Chondrocyte (in vitro differentiated cells): ENCODE measurements at regions not wholly inside any gene's neighbourhood (a gene's known extent, or its start where the extent isn't known, plus 50 kb on each side); places are given as distances from the start of the nearest gene placed in this dataset.

Source experiments
- DNase-seq: peaks from one replicate; pipeline ENCODE4 v3.0.0; 2021; ENCODE audit warnings: mixed read lengths, low spot score
- H3K27ac Mint-ChIP-seq: one replicate; pipeline ENCODE4 v1.8.0; 2021; ENCODE audit warnings: mild to moderate bottlenecking, moderate library complexity, mixed read lengths; ENCODE audit not compliant: unreplicated experiment
- H3K27me3 Mint-ChIP-seq: 2 replicates; pipeline ENCODE4 v1.8.0; 2021; ENCODE audit warnings: low read depth, mixed read lengths
- H3K36me3 Mint-ChIP-seq: 2 replicates; pipeline ENCODE4 v1.8.0; 2021; ENCODE audit warnings: low read depth, mixed read lengths
- H3K4me1 Mint-ChIP-seq: 2 replicates; pipeline ENCODE4 v1.8.0; 2021; ENCODE audit warnings: low read depth, mild to moderate bottlenecking, mixed read lengths
- H3K4me3 Mint-ChIP-seq: one replicate; pipeline ENCODE4 v1.8.0; 2021; ENCODE audit warnings: mild to moderate bottlenecking, moderate library complexity, mixed read lengths; ENCODE audit not compliant: unreplicated experiment
- H3K9me3 Mint-ChIP-seq: 2 replicates; pipeline ENCODE4 v1.8.0; 2021; ENCODE audit warnings: low read depth, mixed read lengths
- TF ChIP-seq, protein P1 (sequence below): fragments of 200-600 bp; sonication (generic); IDR thresholded peaks from 2 replicates; pipeline ENCODE4 v1.5.0; 2021; ENCODE audit warnings: antibody characterized with exemption, mild to moderate bottlenecking, moderate library complexity

DNA sequence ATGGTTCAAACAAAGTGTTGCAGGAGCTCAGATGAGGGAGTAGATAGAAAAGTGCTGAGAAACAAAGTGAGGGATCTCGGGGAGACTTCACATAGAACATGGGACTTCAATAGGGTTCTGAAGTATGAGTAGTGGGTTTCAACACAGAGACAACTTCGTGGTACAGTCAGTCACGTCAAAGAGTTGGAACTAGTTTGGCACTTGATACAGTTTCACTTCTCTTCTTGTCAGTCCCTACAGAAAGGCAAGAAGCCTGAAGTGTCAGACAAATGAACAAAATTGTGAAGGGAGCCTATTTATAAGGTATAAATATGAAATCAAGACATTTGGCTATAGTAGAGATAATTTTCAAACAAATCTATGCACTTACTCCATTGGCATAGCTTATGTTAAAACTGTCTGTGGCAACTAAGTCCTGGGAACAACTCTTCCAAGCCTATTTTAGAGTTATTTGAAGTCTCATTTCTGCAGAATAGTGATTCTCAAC lies 338.0 kb downstream of the TDRD15 start:
- Mint-ChIP-seq H3K9me3 (peaks cover 13% of the 10 kb centered on the region), H3K27ac (no peak overlapping the region), H3K36me3 (no peaks in the 10 kb centered on the region), H3K4me1 (no peaks in the 10 kb centered on the region), H3K27me3 (peaks cover 2% of the 10 kb centered on the region), H3K4me3 (no peak overlapping the region)
- DNase-seq = no peak
- TF ChIP-seq, protein P1, sequence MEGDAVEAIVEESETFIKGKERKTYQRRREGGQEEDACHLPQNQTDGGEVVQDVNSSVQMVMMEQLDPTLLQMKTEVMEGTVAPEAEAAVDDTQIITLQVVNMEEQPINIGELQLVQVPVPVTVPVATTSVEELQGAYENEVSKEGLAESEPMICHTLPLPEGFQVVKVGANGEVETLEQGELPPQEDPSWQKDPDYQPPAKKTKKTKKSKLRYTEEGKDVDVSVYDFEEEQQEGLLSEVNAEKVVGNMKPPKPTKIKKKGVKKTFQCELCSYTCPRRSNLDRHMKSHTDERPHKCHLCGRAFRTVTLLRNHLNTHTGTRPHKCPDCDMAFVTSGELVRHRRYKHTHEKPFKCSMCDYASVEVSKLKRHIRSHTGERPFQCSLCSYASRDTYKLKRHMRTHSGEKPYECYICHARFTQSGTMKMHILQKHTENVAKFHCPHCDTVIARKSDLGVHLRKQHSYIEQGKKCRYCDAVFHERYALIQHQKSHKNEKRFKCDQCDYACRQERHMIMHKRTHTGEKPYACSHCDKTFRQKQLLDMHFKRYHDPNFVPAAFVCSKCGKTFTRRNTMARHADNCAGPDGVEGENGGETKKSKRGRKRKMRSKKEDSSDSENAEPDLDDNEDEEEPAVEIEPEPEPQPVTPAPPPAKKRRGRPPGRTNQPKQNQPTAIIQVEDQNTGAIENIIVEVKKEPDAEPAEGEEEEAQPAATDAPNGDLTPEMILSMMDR = no peak

DNA sequence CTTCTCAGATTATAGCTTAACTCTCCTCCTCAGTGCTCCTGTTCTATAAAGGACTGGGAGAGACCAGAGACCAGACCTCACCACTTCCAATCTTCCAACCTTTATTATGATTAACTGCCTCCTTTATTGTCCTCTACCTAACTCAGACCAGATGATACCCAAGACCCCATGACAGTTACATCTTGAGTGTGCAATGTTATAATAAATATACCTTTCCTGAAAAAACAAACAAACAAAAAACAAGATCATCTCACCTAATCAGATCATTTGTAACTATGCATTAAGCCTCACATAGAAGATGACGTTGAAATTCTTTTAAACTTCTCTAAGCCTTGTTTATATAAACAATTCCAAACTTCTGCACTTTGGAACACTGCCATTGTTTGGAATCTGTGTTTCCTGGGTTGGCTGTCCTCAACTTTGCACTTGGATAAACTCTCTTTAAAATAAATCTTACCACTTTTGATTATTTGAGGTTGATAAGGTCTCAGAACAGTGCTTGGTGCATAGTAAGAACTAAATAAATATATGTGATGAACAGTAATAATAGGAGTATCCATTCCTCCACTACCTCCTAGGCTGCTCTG lies 342.7 kb downstream of the TDRD15 start:
- Mint-ChIP-seq H3K27me3 (peaks cover 2% of the 10 kb centered on the region), H3K4me3 (no peak overlapping the region), H3K27ac (no peak overlapping the region), H3K4me1 (no peaks in the 10 kb centered on the region), H3K9me3 (no peaks in the 10 kb centered on the region), H3K36me3 (no peaks in the 10 kb centered on the region)
- TF ChIP-seq, protein P1 = no peak
- no peak for DNase-seq

DNA sequence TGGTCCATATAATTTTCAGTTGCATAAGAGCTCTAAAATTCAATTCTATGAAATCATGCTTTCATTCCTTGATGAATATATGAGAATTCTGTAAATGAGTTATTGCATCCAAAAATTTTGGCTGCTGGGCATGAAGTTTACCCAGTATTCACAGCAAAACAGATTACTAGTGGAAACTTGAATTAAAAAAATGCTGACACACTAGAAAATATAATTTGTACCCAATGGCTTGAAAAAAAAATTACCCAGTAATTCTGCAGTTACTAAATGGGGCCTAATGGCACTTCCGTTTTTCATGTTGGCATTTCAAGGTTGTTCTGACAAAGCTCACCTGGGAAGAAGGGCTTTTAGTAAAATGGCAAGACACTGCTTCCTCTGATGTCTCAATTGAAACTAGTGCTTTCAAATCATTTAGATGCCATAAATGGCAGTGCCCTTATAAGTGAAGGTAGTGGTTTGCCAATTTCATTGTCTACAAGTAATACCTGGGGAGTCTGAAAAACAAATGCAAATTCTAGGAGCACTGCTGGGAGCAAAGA lies 343.6 kb downstream of the TDRD15 start:
- no peak overlapping the region for H3K27ac Mint-ChIP-seq
- no peak for DNase-seq
- no peaks in the 10 kb centered on the region for H3K36me3 Mint-ChIP-seq
- H3K27me3 Mint-ChIP-seq = peaks cover 2% of the 10 kb centered on the region
- no peak overlapping the region for H3K4me3 Mint-ChIP-seq
- TF ChIP-seq, protein P1 = no peak
- no peaks in the 10 kb centered on the region for H3K4me1 Mint-ChIP-seq
- no peaks in the 10 kb centered on the region for H3K9me3 Mint-ChIP-seq

DNA sequence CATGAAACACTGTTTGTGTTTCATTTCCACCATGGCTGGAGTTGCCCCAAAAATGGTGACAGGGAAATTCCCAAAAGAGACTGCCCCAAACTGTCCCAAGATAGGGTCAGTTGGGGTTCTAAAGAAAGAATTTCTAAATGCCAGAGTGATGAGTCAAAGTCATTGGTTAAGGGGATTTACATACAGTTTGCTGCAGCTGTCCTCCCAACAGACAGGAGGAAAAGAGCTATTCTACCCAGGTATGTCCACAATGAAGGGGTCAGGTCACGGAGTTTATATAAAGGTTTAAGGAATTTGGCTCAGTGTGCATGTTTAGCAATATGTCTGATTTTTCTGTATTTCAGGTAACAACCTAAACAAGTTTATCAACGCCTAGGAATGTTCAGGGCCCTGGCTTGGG lies 344.1 kb downstream of the TDRD15 start:
- Mint-ChIP-seq H3K27me3 (peaks cover 2% of the 10 kb centered on the region), H3K4me3 (no peak overlapping the region), H3K27ac (no peak overlapping the region), H3K9me3 (no peaks in the 10 kb centered on the region), H3K36me3 (no peaks in the 10 kb centered on the region), H3K4me1 (no peaks in the 10 kb centered on the region)
- DNase-seq = no peak
- TF ChIP-seq, protein P1 = no peak

DNA sequence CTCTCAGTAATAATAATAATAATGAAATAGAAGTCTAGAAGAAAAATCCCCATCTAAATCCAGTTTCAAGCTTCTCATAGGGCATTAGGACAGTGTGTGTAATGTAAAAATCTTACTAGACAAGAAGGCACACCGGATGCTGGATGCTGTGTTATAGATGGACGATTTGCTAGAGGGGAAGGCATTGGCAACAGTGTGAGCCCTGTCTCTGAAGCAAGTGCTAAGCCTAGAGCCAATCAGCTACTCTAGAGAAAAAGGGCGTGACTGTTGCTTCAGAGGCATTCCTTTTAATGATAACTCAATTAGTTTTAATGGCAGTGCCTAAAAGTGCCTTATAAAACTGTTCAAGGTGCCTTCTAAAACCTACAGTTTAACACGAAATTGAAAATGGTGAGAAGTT lies 344.9 kb downstream of the TDRD15 start:
- Mint-ChIP-seq H3K27me3 (peaks cover 2% of the 10 kb centered on the region), H3K4me1 (no peaks in the 10 kb centered on the region), H3K36me3 (no peaks in the 10 kb centered on the region), H3K9me3 (no peaks in the 10 kb centered on the region), H3K27ac (no peak overlapping the region), H3K4me3 (no peak overlapping the region)
- TF ChIP-seq, protein P1 = no peak
- no peak for DNase-seq
